Gastroesophageal sphincter (tissue), 3 donors: ENCODE measurements at regions not wholly inside any gene's neighbourhood (a gene's known extent, or its start where the extent isn't known, plus 50 kb on each side); places are given as distances from the start of the nearest gene placed in this dataset.

Experiments
- CTCF ChIP-seq, 4 experiments: fragments of 200-600 bp in 2 of 4; fragments of 450-650 bp in 2 of 4; sonication (generic) in 1 of 4; IDR thresholded peaks; one replicate each; pipeline ENCODE4 v1.5.1; 2017 to 2019; ENCODE audit warnings: antibody characterized with exemption in 4 of 4, mild to moderate bottlenecking in 2 of 4, moderate library complexity in 2 of 4
- EP300 ChIP-seq: sonication (generic); formaldehyde crosslinking; IDR thresholded peaks from one replicate; pipeline ENCODE4 v1.6.1; 2017; ENCODE audit warnings: antibody characterized with exemption, mild to moderate bottlenecking
- POLR2A ChIP-seq, 2 donors: fragments of 450-650 bp; IDR thresholded peaks; one replicate each; pipeline ENCODE4 v1.6.1; 2017; ENCODE audit warnings: antibody characterized with exemption in 2 of 2, mild to moderate bottlenecking in 2 of 2, moderate library complexity in 1 of 2

DNA sequence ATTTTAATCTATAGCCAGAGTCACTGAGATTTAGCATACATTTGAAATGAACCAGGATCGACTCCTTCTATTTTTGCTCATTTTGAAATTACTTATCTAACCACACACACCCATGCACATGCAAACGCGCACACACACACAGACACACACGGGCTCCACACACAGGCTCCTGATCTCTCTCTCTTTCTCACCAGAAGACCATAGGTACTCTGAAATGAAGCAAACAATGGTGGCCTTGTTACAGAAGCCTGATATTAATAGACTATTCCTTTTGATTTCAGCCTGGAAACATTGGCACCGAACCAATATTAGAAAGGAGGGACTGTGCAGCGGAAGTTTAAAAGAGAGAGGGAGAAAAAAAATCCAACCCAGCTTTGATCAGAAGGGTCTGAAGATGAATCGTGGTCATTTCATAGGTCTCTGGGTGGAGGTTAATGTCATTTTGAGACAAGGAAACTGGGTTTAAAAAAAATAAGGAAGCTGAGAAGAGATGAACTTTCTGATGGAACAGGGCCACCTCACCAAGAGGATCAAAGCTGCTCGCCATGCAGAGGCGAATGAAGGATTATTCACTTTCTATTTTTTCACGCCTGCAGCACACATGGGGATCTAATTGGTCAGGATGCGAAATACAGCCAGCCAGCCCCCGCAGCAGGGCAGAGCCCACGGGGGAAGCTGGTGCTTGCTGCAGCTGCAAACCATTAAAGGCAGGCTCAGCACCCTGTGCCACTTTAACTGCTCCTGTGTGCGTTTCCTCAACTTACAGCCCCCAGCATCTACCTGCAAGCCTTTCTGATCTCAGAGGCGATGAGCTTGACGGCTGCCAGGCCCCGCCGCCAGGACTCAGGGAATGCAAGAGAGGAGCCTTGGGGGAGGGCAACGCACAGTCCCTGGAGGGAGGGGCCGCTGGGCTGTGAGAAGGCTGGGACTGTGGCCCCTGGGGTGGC lies 88.8 kb downstream of the HES1 start:
- no peak for TF ChIP-seq POLR2A (IDR thresholded peaks at IDR 0.05)
- TF ChIP-seq CTCF (IDR thresholded peaks at IDR 0.05) = no peak
- TF ChIP-seq EP300 = no peak
